A549 (cell line): ENCODE measurements at regions not wholly inside any gene's neighbourhood (a gene's known extent, or its start where the extent isn't known, plus 50 kb on each side); places are given as distances from the start of the nearest gene placed in this dataset.

ENCODE experiments used
- CHD2 ChIP-seq: fragments of 150-350 bp; IDR thresholded peaks from 2 replicates; pipeline ENCODE4 v1.6.1; 2014; ENCODE audit warnings: low read length; ENCODE audit not compliant: partially characterized antibody
- CTCF ChIP-seq: fragments of >200 bp; sonication (Bioruptor Twin); formaldehyde crosslinking; IDR thresholded peaks from 3 replicates; pipeline ENCODE4 v1.5.1; 2016
- EP300 ChIP-seq, 2 experiments: fragments of >200 bp; sonication (Bioruptor Twin); formaldehyde crosslinking; IDR thresholded peaks; 2 replicates in 1 of 2; 3 replicates in 1 of 2; pipeline ENCODE4 v1.6.1; 2016 to 2017
- JUNB ChIP-seq: fragments of >200 bp; sonication (Bioruptor Twin); formaldehyde crosslinking; IDR thresholded peaks from 2 replicates; pipeline ENCODE4 v1.6.1; 2016
- MAX ChIP-seq: IDR thresholded peaks from 2 replicates; pipeline ENCODE4 v1.6.1; 2012
- POLR2A ChIP-seq: IDR thresholded peaks from 2 replicates; pipeline ENCODE4 v1.6.1; 2012; ENCODE audit warnings: mild to moderate bottlenecking, low read length
- RAD21 ChIP-seq, 2 experiments: fragments of >200 bp in 1 of 2; sonication (Bioruptor Twin) in 1 of 2; formaldehyde crosslinking in 1 of 2; IDR thresholded peaks in 1 of 2; conservative IDR thresholded peaks in 1 of 2; 2 replicates in 1 of 2; 3 replicates in 1 of 2; pipeline ENCODE4 v1.6.1; 2012 to 2018; ENCODE audit warnings: inconsistent platforms in 1 of 2
- REST ChIP-seq: fragments of 200-600 bp; sonication (generic); IDR thresholded peaks from 2 replicates; pipeline ENCODE4 v1.6.1; 2016; ENCODE audit warnings: antibody characterized with exemption, mild to moderate bottlenecking, moderate library complexity

- TF ChIP-seq CTCF (no peak), EP300 (IDR thresholded peaks at IDR 0.05) (no peak), POLR2A (no peak), JUNB (no peak), MAX (no peak), RAD21 (conservative IDR thresholded peaks at IDR 0.05 in 1 of 2, IDR thresholded peaks at IDR 0.05 in 1 of 2) (no peak), REST (no peak), CHD2 (no peak)
These were observed 129.3 kb upstream of the XIRP2 start for GRCh38 chr2:166758956-166759355.
